ENCODE measurements at regions not wholly inside any gene's neighbourhood (a gene's known extent, or its start where the extent isn't known, plus 50 kb on each side); places are given as distances from the start of the nearest gene placed in this dataset.
"Not testable (repeated sequence)": the region's sequence is repeated elsewhere in the genome, so short reads cannot be mapped to it uniquely, and the experiment has no call there.

DNA sequence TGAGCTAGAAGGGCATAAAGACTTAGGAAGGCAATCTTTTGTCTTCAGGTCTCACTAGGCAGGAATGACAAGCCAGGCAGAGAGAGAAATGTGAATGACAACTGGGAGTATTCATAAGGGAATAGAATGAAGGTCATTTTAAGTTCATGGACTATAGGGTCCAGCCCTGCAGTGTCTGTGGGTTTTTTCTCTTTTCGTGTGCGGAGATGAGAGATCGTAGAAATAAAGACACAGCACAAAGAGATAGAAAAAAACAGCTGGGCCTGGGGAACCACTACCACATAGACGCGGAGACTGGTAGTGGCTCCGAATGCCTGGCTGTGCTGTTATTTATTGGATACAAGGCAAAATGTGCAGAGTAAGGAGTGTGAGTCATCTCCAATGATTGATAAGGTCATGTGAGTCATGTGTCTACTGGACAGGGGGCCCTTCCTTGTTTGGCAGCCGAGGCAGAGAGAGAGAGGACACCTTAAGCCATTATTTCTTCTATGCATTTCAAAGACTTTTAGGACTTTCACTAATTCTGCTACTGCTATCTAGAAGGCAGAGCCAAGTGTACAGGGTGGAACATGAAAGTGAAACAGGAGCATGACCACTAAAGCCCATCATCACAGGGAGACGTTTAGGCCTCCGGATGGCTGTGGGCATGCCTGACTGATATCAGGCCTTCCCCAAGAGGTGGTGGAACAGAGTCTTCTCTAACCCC, 921.8 kb upstream of the PCDH10 start:
- Histone ChIP-seq H3K27ac (no peak overlapping the region), H3K4me1 (no peaks in the 10 kb centered on the region), H3K27me3 (no peaks in the 10 kb centered on the region), H3K36me3 (no peaks in the 10 kb centered on the region), H3K9me3 (no peaks in the 10 kb centered on the region), H3K4me3 (no peak overlapping the region)
- intact Hi-C loops (cut with DNase I), result no loop called here
- DNase-seq (ENCODE audit: extremely low spot score in 2 of 2), result no peak
- TF ChIP-seq, protein P1, sequence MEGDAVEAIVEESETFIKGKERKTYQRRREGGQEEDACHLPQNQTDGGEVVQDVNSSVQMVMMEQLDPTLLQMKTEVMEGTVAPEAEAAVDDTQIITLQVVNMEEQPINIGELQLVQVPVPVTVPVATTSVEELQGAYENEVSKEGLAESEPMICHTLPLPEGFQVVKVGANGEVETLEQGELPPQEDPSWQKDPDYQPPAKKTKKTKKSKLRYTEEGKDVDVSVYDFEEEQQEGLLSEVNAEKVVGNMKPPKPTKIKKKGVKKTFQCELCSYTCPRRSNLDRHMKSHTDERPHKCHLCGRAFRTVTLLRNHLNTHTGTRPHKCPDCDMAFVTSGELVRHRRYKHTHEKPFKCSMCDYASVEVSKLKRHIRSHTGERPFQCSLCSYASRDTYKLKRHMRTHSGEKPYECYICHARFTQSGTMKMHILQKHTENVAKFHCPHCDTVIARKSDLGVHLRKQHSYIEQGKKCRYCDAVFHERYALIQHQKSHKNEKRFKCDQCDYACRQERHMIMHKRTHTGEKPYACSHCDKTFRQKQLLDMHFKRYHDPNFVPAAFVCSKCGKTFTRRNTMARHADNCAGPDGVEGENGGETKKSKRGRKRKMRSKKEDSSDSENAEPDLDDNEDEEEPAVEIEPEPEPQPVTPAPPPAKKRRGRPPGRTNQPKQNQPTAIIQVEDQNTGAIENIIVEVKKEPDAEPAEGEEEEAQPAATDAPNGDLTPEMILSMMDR (IDR thresholded peaks at IDR 0.05), result no peak
- TF ChIP-seq POLR2AphosphoS5 (IDR thresholded peaks at IDR 0.05; ENCODE audit: insufficient read depth in 1 of 2, low read depth in 1 of 2) (no peak), POLR2A (IDR thresholded peaks at IDR 0.05) (no peak)

DNA sequence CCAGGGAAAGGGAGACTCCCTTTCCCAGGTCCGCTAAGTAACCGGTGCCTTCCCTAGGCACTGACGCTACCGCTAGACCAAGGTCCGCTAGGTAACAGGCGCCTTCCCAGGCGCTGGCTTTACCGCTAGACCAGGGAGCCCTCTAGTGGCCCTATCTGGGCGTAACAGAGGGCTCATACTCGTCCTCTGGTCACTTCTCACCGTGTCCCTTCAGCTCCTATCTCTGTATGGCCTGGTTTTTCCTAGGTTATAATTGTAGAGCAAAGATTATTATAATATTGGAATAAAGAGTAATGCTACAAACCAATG, 921.3 kb upstream of the PCDH10 start:
- DNase-seq (ENCODE audit: extremely low spot score in 2 of 2); H3K9me3 ChIP-seq; H3K4me1 ChIP-seq; intact Hi-C loops (cut with DNase I); H3K36me3 ChIP-seq; H3K27me3 ChIP-seq; H3K4me3 ChIP-seq; H3K27ac ChIP-seq: not testable (repeated sequence)

DNA sequence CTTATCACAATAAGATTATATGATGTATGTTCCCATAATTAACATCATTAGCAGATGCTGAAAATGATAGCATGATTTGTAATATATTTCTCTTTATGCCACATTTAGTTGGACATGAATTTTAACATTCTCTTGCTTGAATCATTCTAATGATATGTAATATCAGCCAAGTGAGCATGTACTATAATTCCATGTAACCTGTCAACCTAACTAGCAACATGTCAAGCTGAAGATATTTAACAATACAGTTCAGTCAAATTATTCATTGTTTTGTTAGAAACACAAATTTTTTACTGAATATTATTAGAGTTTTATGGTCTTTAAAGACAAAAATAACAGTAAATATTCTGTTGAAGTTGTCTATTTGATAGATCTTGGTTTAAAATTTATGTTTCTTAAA, 920.4 kb upstream of the PCDH10 start:
- no peaks in the 10 kb centered on the region for H3K9me3 ChIP-seq
- TF ChIP-seq, protein P1 (IDR thresholded peaks at IDR 0.05), result no peak
- TF ChIP-seq POLR2A (IDR thresholded peaks at IDR 0.05) (no peak), POLR2AphosphoS5 (IDR thresholded peaks at IDR 0.05; ENCODE audit: insufficient read depth in 1 of 2, low read depth in 1 of 2) (no peak)

DNA sequence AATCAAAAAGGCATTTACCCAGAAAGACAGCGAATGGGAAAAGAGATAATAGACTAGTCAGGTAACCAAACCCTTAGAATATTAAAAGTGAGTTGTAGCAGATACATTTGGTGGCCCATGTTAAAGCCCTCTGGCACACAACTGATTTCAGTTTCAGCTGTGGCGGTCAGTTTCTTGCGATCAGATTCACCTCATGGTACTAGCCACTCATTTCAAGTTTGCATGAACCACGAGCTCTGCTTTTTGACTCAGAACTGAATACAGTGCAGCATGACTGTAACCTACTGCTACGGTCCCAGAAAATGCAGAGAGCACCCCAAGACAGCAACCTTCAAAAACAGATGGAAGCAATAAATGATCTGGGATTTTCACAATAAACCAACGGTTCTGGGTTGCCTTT, 919.1 kb upstream of the PCDH10 start:
- H3K36me3 ChIP-seq, result no peaks in the 10 kb centered on the region

More for the DNA sequence above, 920.4 kb upstream of the PCDH10 start:
- intact Hi-C loops (cut with DNase I), result no loop called here
- Histone ChIP-seq H3K27ac (no peak overlapping the region), H3K27me3 (no peaks in the 10 kb centered on the region), H3K4me1 (no peaks in the 10 kb centered on the region), H3K4me3 (no peak overlapping the region), H3K36me3 (no peaks in the 10 kb centered on the region)
- no peak for DNase-seq (ENCODE audit: extremely low spot score in 2 of 2)

DNA sequence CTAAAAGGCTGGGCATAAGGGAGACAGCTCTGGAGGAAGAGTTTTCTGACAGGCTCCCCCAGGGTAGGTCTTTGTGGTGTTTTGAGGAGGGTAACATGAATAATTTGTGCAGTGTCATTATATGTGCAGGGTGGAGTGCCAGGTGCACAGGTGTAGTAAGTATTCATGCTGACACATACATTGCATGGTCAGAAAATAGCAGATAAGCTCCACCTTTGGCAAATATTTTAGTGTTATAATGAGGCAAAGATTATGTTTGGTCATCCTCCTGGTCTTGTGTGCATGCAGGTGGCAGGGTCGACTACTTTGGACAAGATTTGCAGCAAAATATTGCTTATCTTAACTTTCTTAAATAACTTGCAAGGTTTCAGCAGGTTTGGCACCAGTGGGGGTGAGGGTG, 910.4 kb upstream of the PCDH10 start:
- no peak for DNase-seq (ENCODE audit: extremely low spot score in 2 of 2)
- intact Hi-C loops (cut with DNase I), result no loop called here
- Histone ChIP-seq H3K27ac (no peak overlapping the region), H3K4me3 (no peak overlapping the region), H3K27me3 (no peaks in the 10 kb centered on the region), H3K4me1 (no peaks in the 10 kb centered on the region), H3K36me3 (no peaks in the 10 kb centered on the region), H3K9me3 (no peaks in the 10 kb centered on the region)
- no peak for TF ChIP-seq POLR2AphosphoS5 (IDR thresholded peaks at IDR 0.05; ENCODE audit: insufficient read depth in 1 of 2, low read depth in 1 of 2)
- no peak for TF ChIP-seq POLR2A (IDR thresholded peaks at IDR 0.05)
- TF ChIP-seq, protein P1 (IDR thresholded peaks at IDR 0.05), result no peak

More for the DNA sequence above, 919.1 kb upstream of the PCDH10 start:
- H3K27me3 ChIP-seq, result no peaks in the 10 kb centered on the region
- H3K4me1 ChIP-seq, result no peaks in the 10 kb centered on the region
- DNase-seq (ENCODE audit: extremely low spot score in 2 of 2), result no peak
- TF ChIP-seq, protein P1 (IDR thresholded peaks at IDR 0.05), result no peak
- TF ChIP-seq POLR2A (IDR thresholded peaks at IDR 0.05) (no peak), POLR2AphosphoS5 (IDR thresholded peaks at IDR 0.05; ENCODE audit: insufficient read depth in 1 of 2, low read depth in 1 of 2) (no peak)
- H3K9me3 ChIP-seq, result no peaks in the 10 kb centered on the region
- H3K27ac ChIP-seq, result no peak overlapping the region
- intact Hi-C loops (cut with DNase I), result no loop called here
- H3K4me3 ChIP-seq, result no peak overlapping the region
